PC-3 (cell line): ENCODE measurements at regions not wholly inside any gene's neighbourhood (a gene's known extent, or its start where the extent isn't known, plus 50 kb on each side); places are given as distances from the start of the nearest gene placed in this dataset.
A peak's percentile ranks its signal among the peaks of the same experiment; 100 is the strongest.

Experiments used
- ATAC-seq: fragments of 200-7000 bp; cut with Tn5 transposase; 2 replicates; pipeline ENCODE4 v1.9.1; 2020; ENCODE audit warnings: mild to moderate bottlenecking, moderate library complexity
- BruUV-seq: library from RNA; stranded (reverse); fragments of 400-500 nt; replicated peaks from 2 replicates; lab custom pipeline; 2021; lab: Mats Ljungman, UMichigan
- CTCF ChIA-PET: fragments of 300-600 bp; sonication (Branson Sonifier 250); formaldehyde crosslinking; loops from one replicate; lab custom pipeline; 2022; ENCODE audit warnings: antibody characterized with exemption; lab: Charles Lee
- POLR2A ChIA-PET: fragments of 300-600 bp; sonication (Branson Sonifier 250); formaldehyde crosslinking; loops from one replicate; lab custom pipeline; 2022; ENCODE audit warnings: antibody characterized with exemption; ENCODE audit not compliant: unreplicated experiment; lab: Charles Lee
- DNase-seq: peaks from one replicate; pipeline ENCODE4 v3.0.0-alpha.2; 2015
- H2AFZ ChIP-seq: fragments of 300-600 bp; sonication (generic); 2 replicates; pipeline ENCODE4 v1.6.0; 2016; ENCODE audit warnings: antibody characterized with exemption, low read length
- H3F3A ChIP-seq: fragments of 300-600 bp; sonication (generic); one replicate; pipeline ENCODE4 v1.6.0; 2017; ENCODE audit warnings: antibody characterized with exemption, low read length, control low read depth, mild to moderate bottlenecking; ENCODE audit not compliant: unreplicated experiment
- H3K27ac ChIP-seq: fragments of 300-600 bp; sonication (generic); 2 replicates; pipeline ENCODE4 v1.5.1; 2016; ENCODE audit warnings: mild to moderate bottlenecking, low read length
- H3K27me3 ChIP-seq: fragments of 300-600 bp; sonication (generic); 2 replicates; pipeline ENCODE4 v1.6.1; 2016; ENCODE audit warnings: low read length, mixed read lengths
- H3K36me3 ChIP-seq: fragments of 300-600 bp; sonication (generic); 2 replicates; pipeline ENCODE4 v1.6.1; 2016; ENCODE audit warnings: low read depth, mixed run types, low read length, mixed read lengths
- H3K4me1 ChIP-seq: fragments of 300-600 bp; sonication (generic); 2 replicates; pipeline ENCODE4 v1.5.1; 2016; ENCODE audit warnings: low read length; ENCODE audit not compliant: insufficient read depth
- H3K4me2 ChIP-seq: fragments of 300-600 bp; sonication (generic); 2 replicates; pipeline ENCODE4 v1.6.0; 2016; ENCODE audit warnings: low read length
- H3K4me3 ChIP-seq: fragments of 300-600 bp; sonication (generic); 2 replicates; pipeline ENCODE4 v1.5.1; 2016; ENCODE audit warnings: mild to moderate bottlenecking, low read length, mixed read lengths
- H3K79me2 ChIP-seq: fragments of 300-600 bp; sonication (generic); 2 replicates; pipeline ENCODE4 v1.6.1; 2017; ENCODE audit warnings: low read length, mixed read lengths
- H3K9ac ChIP-seq: fragments of 300-600 bp; sonication (generic); 2 replicates; pipeline ENCODE4 v1.6.0; 2016; ENCODE audit warnings: mild to moderate bottlenecking, low read length
- H3K9me2 ChIP-seq: fragments of 300-600 bp; sonication (generic); replicated peaks from 2 replicates; pipeline ENCODE4 v1.6.1; 2016; ENCODE audit warnings: mixed run types, low read length, mixed read lengths
- H3K9me3 ChIP-seq: fragments of 300-600 bp; sonication (generic); 2 replicates; pipeline ENCODE4 v1.6.1; 2016; ENCODE audit warnings: low read length, mixed read lengths
- H4K20me1 ChIP-seq: fragments of 300-600 bp; sonication (generic); 2 replicates; pipeline ENCODE4 v1.6.1; 2016; ENCODE audit warnings: low read length, mixed read lengths
- EZH2 ChIP-seq: fragments of 300-600 bp; sonication (generic); IDR thresholded peaks from one replicate; pipeline ENCODE4 v1.6.1; 2017; ENCODE audit warnings: antibody characterized with exemption, mild to moderate bottlenecking, low read length; ENCODE audit not compliant: unreplicated experiment
- EZH2phosphoT487 ChIP-seq: fragments of 300-600 bp; sonication (generic); IDR thresholded peaks from 2 replicates; pipeline ENCODE4 v1.6.1; 2018; ENCODE audit warnings: mild to moderate bottlenecking, antibody characterized with exemption, low read length, borderline replicate concordance
- intact Hi-C: fragments of 100-400 bp; cut with micrococcal nuclease; formaldehyde crosslinking; loops from 2 replicates; pipeline ENCODE4 v1.9.0; 2023
- TF ChIP-seq, protein P1 (sequence below): fragments of 300-600 bp; sonication (generic); conservative IDR thresholded peaks from 2 replicates; pipeline ENCODE4 v1.5.1; 2017; ENCODE audit warnings: antibody characterized with exemption, low read depth, mild to moderate bottlenecking, low read length

DNA sequence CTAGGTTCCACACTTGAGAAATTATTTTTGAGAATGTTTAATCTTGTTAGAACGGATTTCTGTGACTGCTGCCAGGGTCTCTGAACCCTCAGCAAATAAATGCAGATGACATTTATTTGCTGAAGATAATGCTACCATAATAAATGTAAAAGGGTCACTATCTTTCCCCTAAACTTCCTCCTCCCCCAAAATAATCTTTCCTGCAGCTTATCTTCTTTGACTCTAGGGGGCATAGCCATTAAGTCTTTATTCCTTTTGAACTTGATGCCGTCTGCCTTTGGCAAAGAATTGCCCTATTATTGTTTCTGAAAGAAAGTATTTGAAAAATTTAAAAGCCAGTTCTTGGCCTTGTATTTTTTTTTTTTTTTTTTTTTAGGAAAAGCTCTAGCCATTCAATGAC, 63.6 kb upstream of the ACSL3 start:
- Histone ChIP-seq H3K79me2 (no peaks in the 10 kb centered on the region), H3K27me3 (no peaks in the 10 kb centered on the region), H3K4me3 (peak overlapping the region; percentile 20; the same call in 1 of the 2 replicates), H3K27ac (peak overlapping the region; percentile 93), H3K36me3 (no peaks in the 10 kb centered on the region), H2AFZ (no peak overlapping the region; the same call in 1 of the 2 replicates), H3K9ac (0 out of 2 replicates have a peak overlapping the region, but pooled peaks have one; percentile 18), H3K9me2 (no peaks in the 10 kb centered on the region), H3K4me2 (peak overlapping the region; percentile 66), H4K20me1 (no peaks in the 10 kb centered on the region), H3K4me1 (peaks cover 26% of the 10 kb centered on the region), H3K9me3 (no peaks in the 10 kb centered on the region), H3F3A (peaks cover 11% of the 10 kb centered on the region)
- TF ChIP-seq, protein P1, sequence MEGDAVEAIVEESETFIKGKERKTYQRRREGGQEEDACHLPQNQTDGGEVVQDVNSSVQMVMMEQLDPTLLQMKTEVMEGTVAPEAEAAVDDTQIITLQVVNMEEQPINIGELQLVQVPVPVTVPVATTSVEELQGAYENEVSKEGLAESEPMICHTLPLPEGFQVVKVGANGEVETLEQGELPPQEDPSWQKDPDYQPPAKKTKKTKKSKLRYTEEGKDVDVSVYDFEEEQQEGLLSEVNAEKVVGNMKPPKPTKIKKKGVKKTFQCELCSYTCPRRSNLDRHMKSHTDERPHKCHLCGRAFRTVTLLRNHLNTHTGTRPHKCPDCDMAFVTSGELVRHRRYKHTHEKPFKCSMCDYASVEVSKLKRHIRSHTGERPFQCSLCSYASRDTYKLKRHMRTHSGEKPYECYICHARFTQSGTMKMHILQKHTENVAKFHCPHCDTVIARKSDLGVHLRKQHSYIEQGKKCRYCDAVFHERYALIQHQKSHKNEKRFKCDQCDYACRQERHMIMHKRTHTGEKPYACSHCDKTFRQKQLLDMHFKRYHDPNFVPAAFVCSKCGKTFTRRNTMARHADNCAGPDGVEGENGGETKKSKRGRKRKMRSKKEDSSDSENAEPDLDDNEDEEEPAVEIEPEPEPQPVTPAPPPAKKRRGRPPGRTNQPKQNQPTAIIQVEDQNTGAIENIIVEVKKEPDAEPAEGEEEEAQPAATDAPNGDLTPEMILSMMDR = peak; percentile 65
- TF ChIP-seq EZH2 (no peak), EZH2phosphoT487 (no peak)
- BruUV-seq = no TSS peak
- intact Hi-C loops = loop anchor here (5.0 kb wide), 2 partner anchors 85 to 105 kb away; no protein-coding TSS in a partner anchor
- ATAC-seq (0 out of 2 replicates have a peak, but pooled peaks have one; percentile 11), DNase-seq (peak; percentile 40)
- ChIA-PET POLR2A (interaction anchor here (0.6 to 1.1 kb wide), 4 partner anchors 38 to 68 kb away, joined by 3 to 4 read pairs (median 3); no protein-coding TSS in a partner anchor), CTCF (interaction anchor here (0.6 to 1.8 kb wide), 11 partner anchors 34 to 162 kb away, joined by 3 to 13 read pairs (median 7); no protein-coding TSS in a partner anchor)

DNA sequence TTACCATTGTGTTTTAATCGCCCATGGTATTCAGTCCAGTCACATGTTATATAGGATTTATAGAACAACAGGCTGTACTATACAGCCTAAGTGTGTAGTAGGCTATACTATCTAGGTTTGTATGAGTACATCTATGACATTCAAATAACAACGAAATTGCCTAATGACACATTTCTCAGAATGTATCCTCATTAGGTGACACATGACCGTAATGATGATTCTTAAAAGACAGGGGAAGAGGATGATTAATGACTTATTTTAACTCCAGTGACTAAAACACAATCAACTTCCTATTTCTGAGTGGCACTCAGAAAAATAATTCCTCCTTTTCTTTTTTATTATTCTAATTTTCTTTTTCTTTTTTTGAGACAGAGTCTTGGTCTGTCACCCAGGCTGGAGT, 63.0 kb upstream of the ACSL3 start:
- no peaks in the 10 kb centered on the region for H3K27me3 ChIP-seq
- no peak overlapping the region for H2AFZ ChIP-seq
- no peak for ATAC-seq
- no peaks in the 10 kb centered on the region for H3K79me2 ChIP-seq
- ChIA-PET POLR2A (no interaction called here), CTCF (interaction anchor here (0.6 to 1.8 kb wide), 5 partner anchors 40 to 157 kb away, joined by 4 to 13 read pairs (median 9); no protein-coding TSS in a partner anchor)
- H3K4me1 ChIP-seq = peaks cover 26% of the 10 kb centered on the region
- TF ChIP-seq EZH2phosphoT487 (no peak), EZH2 (no peak)
- TF ChIP-seq, protein P1 = no peak
- no peaks in the 10 kb centered on the region for H3K9me2 ChIP-seq
- peak overlapping the region; percentile 93; the same call in 1 of the 2 replicates for H3K27ac ChIP-seq
- H3K9ac ChIP-seq = no peak overlapping the region
- H3F3A ChIP-seq = peaks cover 11% of the 10 kb centered on the region
- no TSS peak for BruUV-seq
- intact Hi-C loops = loop anchor here (5.0 kb wide), 2 partner anchors 84 to 106 kb away; no protein-coding TSS in a partner anchor
- H3K4me3 ChIP-seq = no peak overlapping the region
- H4K20me1 ChIP-seq = no peaks in the 10 kb centered on the region
- no peak for DNase-seq
- no peak overlapping the region for H3K4me2 ChIP-seq
- H3K9me3 ChIP-seq = no peaks in the 10 kb centered on the region
- H3K36me3 ChIP-seq = no peaks in the 10 kb centered on the region

DNA sequence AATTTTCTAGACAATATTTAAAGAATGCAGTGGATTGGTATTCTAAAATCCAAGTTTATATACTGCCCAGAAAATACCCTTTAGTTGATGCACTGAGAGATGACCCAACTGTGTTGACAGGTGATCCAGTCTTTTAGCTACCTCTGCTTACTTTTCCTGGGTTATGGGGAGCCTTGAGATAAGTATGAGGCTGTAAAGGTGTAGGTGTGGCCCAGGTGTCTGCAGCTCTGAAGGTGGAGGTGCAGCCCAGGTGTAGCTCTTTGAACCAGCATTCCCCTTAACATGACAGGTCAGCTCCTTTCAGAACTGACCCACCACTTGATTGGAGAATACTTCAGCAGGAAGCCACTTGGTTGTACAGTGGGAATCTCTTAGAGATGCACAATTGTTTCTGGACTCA, 62.3 kb upstream of the ACSL3 start:
- BruUV-seq = no TSS peak
- no peaks in the 10 kb centered on the region for H3K79me2 ChIP-seq
- no peak for TF ChIP-seq EZH2
- TF ChIP-seq, protein P1 = no peak
- no peak for TF ChIP-seq EZH2phosphoT487
- H3K36me3 ChIP-seq = no peaks in the 10 kb centered on the region
- peaks cover 26% of the 10 kb centered on the region for H3K4me1 ChIP-seq
- H4K20me1 ChIP-seq = no peaks in the 10 kb centered on the region
- no peaks in the 10 kb centered on the region for H3K9me3 ChIP-seq
- no peak overlapping the region for H2AFZ ChIP-seq
- ATAC-seq (no peak), DNase-seq (no peak)
- CTCF ChIA-PET = no interaction called here
- H3F3A ChIP-seq = peaks cover 11% of the 10 kb centered on the region
- no peaks in the 10 kb centered on the region for H3K27me3 ChIP-seq
- H3K4me2 ChIP-seq = no peak overlapping the region
- H3K27ac ChIP-seq = no peak overlapping the region
- H3K4me3 ChIP-seq = no peak overlapping the region
- no peak overlapping the region for H3K9ac ChIP-seq
- intact Hi-C loops = loop anchor here (5.0 kb wide), 2 partner anchors 84 to 106 kb away; no protein-coding TSS in a partner anchor
- H3K9me2 ChIP-seq = no peaks in the 10 kb centered on the region
- POLR2A ChIA-PET = no interaction called here
